Activated CD8-positive, alpha-beta T cell treated with anti-CD3 and anti-CD28 coated beads for 36 hours (primary cell): ENCODE measurements at regions not wholly inside any gene's neighbourhood (a gene's known extent, or its start where the extent isn't known, plus 50 kb on each side); places are given as distances from the start of the nearest gene placed in this dataset.
"Not testable (repeated sequence)": the region's sequence is repeated elsewhere in the genome, so short reads cannot be mapped to it uniquely, and the experiment has no call there.

Experiments used
- ATAC-seq: fragments of 200-7000 bp; cut with Tn5 transposase; one replicate; pipeline ENCODE4 v1.10.0; 2021; ENCODE audit warnings: mild to moderate bottlenecking, moderate library complexity
- CTCF ChIA-PET: fragments of 350-600 bp; sonication (Branson Sonifier 250); formaldehyde crosslinking; loops from one replicate; lab custom pipeline; 2021; ENCODE audit warnings: antibody characterized with exemption; lab: Charles Lee
- POLR2A ChIA-PET: fragments of 350-600 bp; sonication (Branson Sonifier 250); formaldehyde crosslinking; loops from one replicate; lab custom pipeline; 2021; ENCODE audit warnings: antibody characterized with exemption; lab: Charles Lee
- DNase-seq: peaks from one replicate; pipeline ENCODE4 v3.0.0-alpha.2; 2020
- H3K27ac Mint-ChIP-seq: one replicate; pipeline ENCODE4 v1.8.0; 2021; ENCODE audit warnings: mild to moderate bottlenecking, mixed read lengths
- H3K27me3 Mint-ChIP-seq: one replicate; pipeline ENCODE4 v1.8.0; 2021; ENCODE audit warnings: mixed read lengths
- H3K36me3 Mint-ChIP-seq: one replicate; pipeline ENCODE4 v1.8.0; 2021; ENCODE audit warnings: low read depth, mixed read lengths
- H3K4me1 Mint-ChIP-seq: one replicate; pipeline ENCODE4 v1.8.0; 2021; ENCODE audit warnings: low read depth, mixed read lengths
- H3K4me3 Mint-ChIP-seq: one replicate; pipeline ENCODE4 v1.8.0; 2021; ENCODE audit warnings: mild to moderate bottlenecking, moderate library complexity, mixed read lengths
- H3K9me3 Mint-ChIP-seq: one replicate; pipeline ENCODE4 v1.8.0; 2021; ENCODE audit warnings: mixed read lengths
- CTCF ChIP-seq: fragments of 200-600 bp; IDR thresholded peaks from one replicate; pipeline ENCODE4 v1.8.0; 2022; ENCODE audit warnings: antibody characterized with exemption, mild to moderate bottlenecking
- intact Hi-C: fragments of 100-400 bp; cut with micrococcal nuclease; formaldehyde crosslinking; loops from one replicate; pipeline ENCODE4 v1.10.0; 2022

- Mint-ChIP-seq H3K4me3 (no peak overlapping the region), H3K27me3 (no peaks in the 10 kb centered on the region), H3K9me3 (no peaks in the 10 kb centered on the region)
Observed at GRCh38 chr9:73434826-73435225, 283.2 kb downstream of the ANXA1 start.

GRCh38 chr9:73437758-73438157, 286.1 kb downstream of the ANXA1 start:
- POLR2A ChIA-PET: no interaction called here
- ATAC-seq: no peak
- no peak for TF ChIP-seq CTCF
- no peak overlapping the region for H3K4me3 Mint-ChIP-seq
- H3K4me1 Mint-ChIP-seq: no peaks in the 10 kb centered on the region
- CTCF ChIA-PET: no interaction called here
- intact Hi-C loops: no loop called here
- H3K27ac Mint-ChIP-seq: no peak overlapping the region
- H3K27me3 Mint-ChIP-seq: no peaks in the 10 kb centered on the region
- no peaks in the 10 kb centered on the region for H3K36me3 Mint-ChIP-seq
- DNase-seq: no peak
- H3K9me3 Mint-ChIP-seq: no peaks in the 10 kb centered on the region

More at GRCh38 chr9:73434826-73435225, 283.2 kb downstream of the ANXA1 start:
- DNase-seq (no peak), ATAC-seq (no peak)
- Mint-ChIP-seq H3K4me1 (no peaks in the 10 kb centered on the region), H3K27ac (no peak overlapping the region), H3K36me3 (no peaks in the 10 kb centered on the region)
- no peak for TF ChIP-seq CTCF
- ChIA-PET POLR2A (no interaction called here), CTCF (no interaction called here)
- intact Hi-C loops: no loop called here

- H3K27me3 Mint-ChIP-seq, ATAC-seq, H3K9me3 Mint-ChIP-seq, H3K27ac Mint-ChIP-seq, intact Hi-C loops, H3K4me3 Mint-ChIP-seq, DNase-seq, H3K4me1 Mint-ChIP-seq, H3K36me3 Mint-ChIP-seq, CTCF ChIA-PET, POLR2A ChIA-PET: not testable (repeated sequence)
Observed at GRCh38 chr9:73439839-73440238, 288.2 kb downstream of the ANXA1 start.

GRCh38 chr9:73441223-73441622, 289.6 kb downstream of the ANXA1 start:
- DNase-seq: no peak
- Mint-ChIP-seq H3K4me3 (no peak overlapping the region), H3K27me3 (no peaks in the 10 kb centered on the region), H3K9me3 (no peaks in the 10 kb centered on the region), H3K4me1 (no peaks in the 10 kb centered on the region), H3K36me3 (no peaks in the 10 kb centered on the region), H3K27ac (no peak overlapping the region)
- intact Hi-C loops: no loop called here
- ATAC-seq: no peak
- no peak for TF ChIP-seq CTCF
- POLR2A ChIA-PET: no interaction called here
- CTCF ChIA-PET: no interaction called here

- Mint-ChIP-seq H3K27ac (no peak overlapping the region), H3K9me3 (no peaks in the 10 kb centered on the region), H3K4me3 (no peak overlapping the region), H3K27me3 (no peaks in the 10 kb centered on the region), H3K4me1 (no peaks in the 10 kb centered on the region), H3K36me3 (no peaks in the 10 kb centered on the region)
- POLR2A ChIA-PET: no interaction called here
- CTCF ChIA-PET: no interaction called here
- no peak for ATAC-seq
- TF ChIP-seq CTCF: no peak
- DNase-seq: no peak
- intact Hi-C loops: no loop called here
Observed at GRCh38 chr9:73441890-73442818, 290.5 kb downstream of the ANXA1 start.
